Natural killer cell (primary cell): ENCODE measurements at regions not wholly inside any gene's neighbourhood (a gene's known extent, or its start where the extent isn't known, plus 50 kb on each side); places are given as distances from the start of the nearest gene placed in this dataset.

Experiments
- ATAC-seq, 3 donors: fragments of 150-1000 bp in 2 of 3; fragments of 200-7000 bp in 1 of 3; cut with Tn5 transposase; 1 replicate in 1 of 3; 2 replicates in 2 of 3; pipeline ENCODE4 v1.10.0; 2021; ENCODE audit warnings: mild to moderate bottlenecking in 2 of 3, moderate library complexity in 2 of 3
- DNase-seq, 2 donors: peaks; one replicate each; pipeline versions ENCODE4 v3.0.0 to v3.0.0-alpha.2; 2013 to 2021; ENCODE audit warnings: mixed read lengths in 1 of 2
- H3K27ac ChIP-seq: one replicate; pipeline ENCODE4 v1.5.1; 2013; ENCODE audit warnings: mild to moderate bottlenecking, low read length
- H3K27me3 ChIP-seq: one replicate; pipeline ENCODE4 v1.6.1; 2013; ENCODE audit warnings: low read length; ENCODE audit not compliant: control insufficient read depth, insufficient read depth
- H3K36me3 ChIP-seq: one replicate; pipeline ENCODE4 v1.6.1; 2013; ENCODE audit warnings: low read length; ENCODE audit not compliant: control insufficient read depth, insufficient read depth
- H3K4me1 ChIP-seq: one replicate; pipeline ENCODE4 v1.6.1; 2013; ENCODE audit warnings: low read length; ENCODE audit not compliant: control insufficient read depth, insufficient read depth
- H3K4me3 ChIP-seq: one replicate; pipeline ENCODE4 v1.5.1; 2013; ENCODE audit warnings: low read length
- H3K9me3 ChIP-seq: one replicate; pipeline ENCODE4 v1.6.1; 2013; ENCODE audit warnings: low read length; ENCODE audit not compliant: control insufficient read depth, insufficient read depth
- H3K27ac Mint-ChIP-seq, 2 donors: one replicate each; pipeline ENCODE4 v1.8.0; 2022; ENCODE audit warnings: mild to moderate bottlenecking in 2 of 2, mixed read lengths in 2 of 2, moderate library complexity in 1 of 2
- H3K27me3 Mint-ChIP-seq, 2 donors: one replicate each; pipeline ENCODE4 v1.8.0; 2022; ENCODE audit warnings: low read depth in 2 of 2, mixed read lengths in 2 of 2
- H3K36me3 Mint-ChIP-seq: one replicate; pipeline ENCODE4 v1.8.0; 2022; ENCODE audit warnings: mixed read lengths
- H3K4me1 Mint-ChIP-seq, 2 donors: one replicate each; pipeline ENCODE4 v1.8.0; 2022; ENCODE audit warnings: mixed read lengths in 2 of 2
- H3K4me3 Mint-ChIP-seq: one replicate; pipeline ENCODE4 v1.8.0; 2022; ENCODE audit warnings: mild to moderate bottlenecking, moderate library complexity, mixed read lengths
- H3K9me3 Mint-ChIP-seq, 2 donors: one replicate each; pipeline ENCODE4 v1.8.0; 2022; ENCODE audit warnings: mixed read lengths in 2 of 2
- CTCF ChIP-seq: fragments of 200-600 bp; IDR thresholded peaks from one replicate; pipeline ENCODE4 v1.8.0; 2022; ENCODE audit warnings: antibody characterized with exemption
- WGBS: methylation state at CpG from one replicate; pipeline ENCODE4 v1.1.7; 2013; ENCODE audit warnings: missing lambda C conversion rate; ENCODE audit not compliant: insufficient coverage; 5-methylcytosine and 5-hydroxymethylcytosine counted together
- intact Hi-C: fragments of 100-400 bp; cut with micrococcal nuclease; formaldehyde crosslinking; loops from one replicate; pipeline ENCODE4 v1.14.2; 2022

GRCh38 chr4:127212701-127213100 is 420.1 kb upstream of the INTU start:
- no peak for ATAC-seq
- intact Hi-C loops = no loop called here

GRCh38 chr4:127214016-127214415 is 418.7 kb upstream of the INTU start:
- no peaks in the 10 kb centered on the region for H3K36me3 Mint-ChIP-seq
- Histone ChIP-seq H3K36me3 (no peaks in the 10 kb centered on the region), H3K4me3 (no peak overlapping the region), H3K9me3 (peaks cover 5% of the 10 kb centered on the region), H3K27ac (no peak overlapping the region), H3K4me1 (no peaks in the 10 kb centered on the region), H3K27me3 (no peaks in the 10 kb centered on the region)
- no peaks in the 10 kb centered on the region for H3K27me3 Mint-ChIP-seq
- TF ChIP-seq CTCF = no peak
- ATAC-seq (no peak), DNase-seq (no peak)
- peaks cover 12 to 15% of the 10 kb centered on the region in 2 donors for H3K9me3 Mint-ChIP-seq
- no peaks in the 10 kb centered on the region for H3K4me1 Mint-ChIP-seq
- intact Hi-C loops = no loop called here
- 86% methylated on average over 2 of the region's 2 CpGs for WGBS
- no peak overlapping the region for H3K4me3 Mint-ChIP-seq
- H3K27ac Mint-ChIP-seq = no peak overlapping the region

More at GRCh38 chr4:127212701-127213100, 420.1 kb upstream of the INTU start:
- H3K4me1 Mint-ChIP-seq = no peaks in the 10 kb centered on the region
- no peak for DNase-seq
- no peak overlapping the region for H3K27ac Mint-ChIP-seq
- Histone ChIP-seq H3K36me3 (no peaks in the 10 kb centered on the region), H3K4me1 (no peaks in the 10 kb centered on the region), H3K4me3 (no peak overlapping the region), H3K27me3 (no peaks in the 10 kb centered on the region), H3K9me3 (peaks cover 5% of the 10 kb centered on the region), H3K27ac (no peak overlapping the region)
- no peak overlapping the region for H3K4me3 Mint-ChIP-seq
- no peaks in the 10 kb centered on the region for H3K27me3 Mint-ChIP-seq
- H3K9me3 Mint-ChIP-seq = peaks cover 9 to 12% of the 10 kb centered on the region in 2 donors
- no peaks in the 10 kb centered on the region for H3K36me3 Mint-ChIP-seq
- TF ChIP-seq CTCF = no peak
- WGBS = 83% methylated on average over 2 of the region's 4 CpGs

GRCh38 chr4:127214931-127215330 is 417.8 kb upstream of the INTU start:
- H3K27ac ChIP-seq = no peak overlapping the region
- H3K4me1 ChIP-seq = no peaks in the 10 kb centered on the region
- no peak overlapping the region for H3K27ac Mint-ChIP-seq
- WGBS = no CpG with 5 or more reads among the region's 4 CpGs
- no peak for TF ChIP-seq CTCF
- H3K27me3 Mint-ChIP-seq = no peaks in the 10 kb centered on the region
- no peaks in the 10 kb centered on the region for H3K27me3 ChIP-seq
- no peak for ATAC-seq
- no peak overlapping the region for H3K4me3 Mint-ChIP-seq
- intact Hi-C loops = no loop called here
- H3K36me3 ChIP-seq = no peaks in the 10 kb centered on the region
- H3K9me3 Mint-ChIP-seq = peaks cover 9 to 13% of the 10 kb centered on the region in 2 donors
- H3K36me3 Mint-ChIP-seq = no peaks in the 10 kb centered on the region
- H3K9me3 ChIP-seq = peaks cover 5% of the 10 kb centered on the region
- DNase-seq = no peak
- H3K4me1 Mint-ChIP-seq = no peaks in the 10 kb centered on the region
- no peak overlapping the region for H3K4me3 ChIP-seq

- Histone ChIP-seq H3K27me3 (no peaks in the 10 kb centered on the region), H3K4me1 (no peaks in the 10 kb centered on the region), H3K9me3 (peaks cover 5% of the 10 kb centered on the region), H3K4me3 (no peak overlapping the region), H3K36me3 (no peaks in the 10 kb centered on the region), H3K27ac (no peak overlapping the region)
- H3K4me1 Mint-ChIP-seq = no peaks in the 10 kb centered on the region
- WGBS = 85% methylated on average over 2 of the region's 2 CpGs
- TF ChIP-seq CTCF = no peak
- no peak overlapping the region for H3K27ac Mint-ChIP-seq
- H3K9me3 Mint-ChIP-seq = peaks cover 11% of the 10 kb centered on the region in 2 donors
- no peaks in the 10 kb centered on the region for H3K27me3 Mint-ChIP-seq
- H3K36me3 Mint-ChIP-seq = no peaks in the 10 kb centered on the region
- intact Hi-C loops = no loop called here
- no peak overlapping the region for H3K4me3 Mint-ChIP-seq
- no peak for DNase-seq
- no peak for ATAC-seq
Observed at GRCh38 chr4:127217586-127218229, 415.0 kb upstream of the INTU start.
